GM12873 (cell line): ENCODE measurements at regions not wholly inside any gene's neighbourhood (a gene's known extent, or its start where the extent isn't known, plus 50 kb on each side); places are given as distances from the start of the nearest gene placed in this dataset.

ENCODE experiments used
- CTCF ChIP-seq: IDR thresholded peaks from 2 replicates; pipeline ENCODE4 v1.5.1; 2012; ENCODE audit warnings: low read depth, mild to moderate bottlenecking, moderate library complexity, low read length, control low read depth; ENCODE audit not compliant: insufficient read depth; ENCODE audit errors: missing control alignments

GRCh38 chr12:63025116-63025515 lies 90.2 kb upstream of the PPM1H start:
- no peak for TF ChIP-seq CTCF

GRCh38 chr12:63023926-63024325 lies 89.0 kb upstream of the PPM1H start:
- TF ChIP-seq CTCF: no peak

- no peak for TF ChIP-seq CTCF
Measured at GRCh38 chr12:63021116-63021515, 86.2 kb upstream of the PPM1H start.

GRCh38 chr12:63020269-63020668 lies 85.3 kb upstream of the PPM1H start:
- TF ChIP-seq CTCF: no peak

GRCh38 chr12:63018273-63018672 lies 83.3 kb upstream of the PPM1H start:
- TF ChIP-seq CTCF: no peak

- no peak for TF ChIP-seq CTCF
Measured at GRCh38 chr12:63013302-63013701, 78.4 kb upstream of the PPM1H start.

GRCh38 chr12:63010698-63011097 lies 75.7 kb upstream of the PPM1H start:
- TF ChIP-seq CTCF: no peak

GRCh38 chr12:63008372-63008771 lies 73.4 kb upstream of the PPM1H start:
- no peak for TF ChIP-seq CTCF
